Liver (tissue), 3 donors: ENCODE measurements at regions not wholly inside any gene's neighbourhood (a gene's known extent, or its start where the extent isn't known, plus 50 kb on each side); places are given as distances from the start of the nearest gene placed in this dataset.

Experiments used
- EGR1 ChIP-seq, 2 donors: IDR thresholded peaks; 2 replicates each; pipeline ENCODE4 v1.6.1; 2016 to 2018; ENCODE audit warnings: antibody characterized with exemption in 2 of 2, low read depth in 2 of 2
- GABPA ChIP-seq, 2 donors: IDR thresholded peaks in 1 of 2; conservative IDR thresholded peaks in 1 of 2; 2 replicates each; pipeline ENCODE4 v1.6.1; 2016; ENCODE audit warnings: antibody characterized with exemption in 2 of 2, mild to moderate bottlenecking in 1 of 2, moderate library complexity in 1 of 2
- JUND ChIP-seq, 2 donors: IDR thresholded peaks; 2 replicates each; pipeline ENCODE4 v1.6.1; 2016; ENCODE audit warnings: antibody characterized with exemption in 2 of 2
- NR2F2 ChIP-seq: IDR thresholded peaks from 2 replicates; pipeline ENCODE4 v1.6.1; 2016; ENCODE audit warnings: antibody characterized with exemption
- RAD21 ChIP-seq, 2 donors: IDR thresholded peaks; 2 replicates each; pipeline ENCODE4 v1.6.1; 2016; ENCODE audit warnings: antibody characterized with exemption in 2 of 2, mild to moderate bottlenecking in 2 of 2
- RXRA ChIP-seq, 2 donors: IDR thresholded peaks; 2 replicates each; pipeline ENCODE4 v1.6.1; 2017 to 2018; ENCODE audit warnings: antibody characterized with exemption in 2 of 2, mild to moderate bottlenecking in 1 of 2
- SP1 ChIP-seq: IDR thresholded peaks from 2 replicates; pipeline ENCODE4 v1.6.1; 2018; ENCODE audit warnings: antibody characterized with exemption, mild to moderate bottlenecking
- YY1 ChIP-seq: IDR thresholded peaks from 2 replicates; pipeline ENCODE4 v1.6.1; 2016; ENCODE audit warnings: antibody characterized with exemption, mild to moderate bottlenecking
- TF ChIP-seq, protein P1 (sequence below): fragments of 150-350 bp; IDR thresholded peaks from 2 replicates; pipeline ENCODE4 v1.5.1; 2017; ENCODE audit warnings: improper control_type of control experiment, low read depth, low read length; ENCODE audit not compliant: missing input control
- TF ChIP-seq, protein P2 (sequence below): IDR thresholded peaks from 2 replicates; pipeline ENCODE4 v1.6.1; 2016; ENCODE audit warnings: antibody characterized with exemption
- TF ChIP-seq, protein P3 (sequence below): IDR thresholded peaks from 2 replicates; pipeline ENCODE4 v1.6.1; 2016; ENCODE audit warnings: antibody characterized with exemption, mild to moderate bottlenecking
- TF ChIP-seq, protein P4 (sequence below): IDR thresholded peaks from 2 replicates; pipeline ENCODE4 v1.6.1; 2016; ENCODE audit warnings: antibody characterized with exemption
- TF ChIP-seq, protein P5 (sequence below): IDR thresholded peaks from 2 replicates; pipeline ENCODE4 v1.6.1; 2016; ENCODE audit warnings: antibody characterized with exemption
- donor health status: healthy.
- donor health status: healthy.

DNA sequence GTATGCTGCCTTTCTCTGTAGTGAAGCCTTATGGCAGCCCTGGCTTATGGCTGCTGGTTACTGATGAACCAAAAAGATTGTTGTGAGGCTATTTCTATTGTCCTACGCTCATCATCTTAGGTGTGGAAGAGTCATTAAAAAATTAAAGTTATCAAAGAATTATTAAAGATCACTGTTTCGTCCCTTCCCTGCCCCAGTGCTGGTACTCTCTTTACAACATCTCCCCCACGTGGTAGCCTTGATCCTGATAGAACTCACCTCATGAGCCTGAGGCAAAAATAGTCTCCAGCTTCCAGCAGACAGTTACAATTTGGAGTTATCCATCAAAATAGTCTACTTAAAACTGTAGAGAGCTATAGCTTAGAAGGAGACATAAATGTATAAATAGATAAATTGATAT is 201.5 kb downstream of the S1PR1 start:
- TF ChIP-seq, protein P1, sequence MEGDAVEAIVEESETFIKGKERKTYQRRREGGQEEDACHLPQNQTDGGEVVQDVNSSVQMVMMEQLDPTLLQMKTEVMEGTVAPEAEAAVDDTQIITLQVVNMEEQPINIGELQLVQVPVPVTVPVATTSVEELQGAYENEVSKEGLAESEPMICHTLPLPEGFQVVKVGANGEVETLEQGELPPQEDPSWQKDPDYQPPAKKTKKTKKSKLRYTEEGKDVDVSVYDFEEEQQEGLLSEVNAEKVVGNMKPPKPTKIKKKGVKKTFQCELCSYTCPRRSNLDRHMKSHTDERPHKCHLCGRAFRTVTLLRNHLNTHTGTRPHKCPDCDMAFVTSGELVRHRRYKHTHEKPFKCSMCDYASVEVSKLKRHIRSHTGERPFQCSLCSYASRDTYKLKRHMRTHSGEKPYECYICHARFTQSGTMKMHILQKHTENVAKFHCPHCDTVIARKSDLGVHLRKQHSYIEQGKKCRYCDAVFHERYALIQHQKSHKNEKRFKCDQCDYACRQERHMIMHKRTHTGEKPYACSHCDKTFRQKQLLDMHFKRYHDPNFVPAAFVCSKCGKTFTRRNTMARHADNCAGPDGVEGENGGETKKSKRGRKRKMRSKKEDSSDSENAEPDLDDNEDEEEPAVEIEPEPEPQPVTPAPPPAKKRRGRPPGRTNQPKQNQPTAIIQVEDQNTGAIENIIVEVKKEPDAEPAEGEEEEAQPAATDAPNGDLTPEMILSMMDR, result no peak
- TF ChIP-seq GABPA (IDR thresholded peaks at IDR 0.05 in 1 of 2, conservative IDR thresholded peaks at IDR 0.05 in 1 of 2), result no peak
- TF ChIP-seq, protein P2, sequence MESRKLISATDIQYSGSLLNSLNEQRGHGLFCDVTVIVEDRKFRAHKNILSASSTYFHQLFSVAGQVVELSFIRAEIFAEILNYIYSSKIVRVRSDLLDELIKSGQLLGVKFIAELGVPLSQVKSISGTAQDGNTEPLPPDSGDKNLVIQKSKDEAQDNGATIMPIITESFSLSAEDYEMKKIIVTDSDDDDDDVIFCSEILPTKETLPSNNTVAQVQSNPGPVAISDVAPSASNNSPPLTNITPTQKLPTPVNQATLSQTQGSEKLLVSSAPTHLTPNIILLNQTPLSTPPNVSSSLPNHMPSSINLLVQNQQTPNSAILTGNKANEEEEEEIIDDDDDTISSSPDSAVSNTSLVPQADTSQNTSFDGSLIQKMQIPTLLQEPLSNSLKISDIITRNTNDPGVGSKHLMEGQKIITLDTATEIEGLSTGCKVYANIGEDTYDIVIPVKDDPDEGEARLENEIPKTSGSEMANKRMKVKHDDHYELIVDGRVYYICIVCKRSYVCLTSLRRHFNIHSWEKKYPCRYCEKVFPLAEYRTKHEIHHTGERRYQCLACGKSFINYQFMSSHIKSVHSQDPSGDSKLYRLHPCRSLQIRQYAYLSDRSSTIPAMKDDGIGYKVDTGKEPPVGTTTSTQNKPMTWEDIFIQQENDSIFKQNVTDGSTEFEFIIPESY, result no peak
- TF ChIP-seq, protein P3, sequence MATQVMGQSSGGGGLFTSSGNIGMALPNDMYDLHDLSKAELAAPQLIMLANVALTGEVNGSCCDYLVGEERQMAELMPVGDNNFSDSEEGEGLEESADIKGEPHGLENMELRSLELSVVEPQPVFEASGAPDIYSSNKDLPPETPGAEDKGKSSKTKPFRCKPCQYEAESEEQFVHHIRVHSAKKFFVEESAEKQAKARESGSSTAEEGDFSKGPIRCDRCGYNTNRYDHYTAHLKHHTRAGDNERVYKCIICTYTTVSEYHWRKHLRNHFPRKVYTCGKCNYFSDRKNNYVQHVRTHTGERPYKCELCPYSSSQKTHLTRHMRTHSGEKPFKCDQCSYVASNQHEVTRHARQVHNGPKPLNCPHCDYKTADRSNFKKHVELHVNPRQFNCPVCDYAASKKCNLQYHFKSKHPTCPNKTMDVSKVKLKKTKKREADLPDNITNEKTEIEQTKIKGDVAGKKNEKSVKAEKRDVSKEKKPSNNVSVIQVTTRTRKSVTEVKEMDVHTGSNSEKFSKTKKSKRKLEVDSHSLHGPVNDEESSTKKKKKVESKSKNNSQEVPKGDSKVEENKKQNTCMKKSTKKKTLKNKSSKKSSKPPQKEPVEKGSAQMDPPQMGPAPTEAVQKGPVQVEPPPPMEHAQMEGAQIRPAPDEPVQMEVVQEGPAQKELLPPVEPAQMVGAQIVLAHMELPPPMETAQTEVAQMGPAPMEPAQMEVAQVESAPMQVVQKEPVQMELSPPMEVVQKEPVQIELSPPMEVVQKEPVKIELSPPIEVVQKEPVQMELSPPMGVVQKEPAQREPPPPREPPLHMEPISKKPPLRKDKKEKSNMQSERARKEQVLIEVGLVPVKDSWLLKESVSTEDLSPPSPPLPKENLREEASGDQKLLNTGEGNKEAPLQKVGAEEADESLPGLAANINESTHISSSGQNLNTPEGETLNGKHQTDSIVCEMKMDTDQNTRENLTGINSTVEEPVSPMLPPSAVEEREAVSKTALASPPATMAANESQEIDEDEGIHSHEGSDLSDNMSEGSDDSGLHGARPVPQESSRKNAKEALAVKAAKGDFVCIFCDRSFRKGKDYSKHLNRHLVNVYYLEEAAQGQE, result no peak
- TF ChIP-seq RAD21 (IDR thresholded peaks at IDR 0.05), result peak in 1 of 2 donors; percentile 15
- no peak for TF ChIP-seq NR2F2
- TF ChIP-seq RXRA (IDR thresholded peaks at IDR 0.05), result no peak
- TF ChIP-seq, protein P4, sequence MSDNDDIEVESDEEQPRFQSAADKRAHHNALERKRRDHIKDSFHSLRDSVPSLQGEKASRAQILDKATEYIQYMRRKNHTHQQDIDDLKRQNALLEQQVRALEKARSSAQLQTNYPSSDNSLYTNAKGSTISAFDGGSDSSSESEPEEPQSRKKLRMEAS, result no peak
- no peak for TF ChIP-seq YY1
- no peak for TF ChIP-seq EGR1 (IDR thresholded peaks at IDR 0.05; ENCODE audit: low read depth in 2 of 2)
- no peak for TF ChIP-seq JUND (IDR thresholded peaks at IDR 0.05)
- TF ChIP-seq, protein P5, sequence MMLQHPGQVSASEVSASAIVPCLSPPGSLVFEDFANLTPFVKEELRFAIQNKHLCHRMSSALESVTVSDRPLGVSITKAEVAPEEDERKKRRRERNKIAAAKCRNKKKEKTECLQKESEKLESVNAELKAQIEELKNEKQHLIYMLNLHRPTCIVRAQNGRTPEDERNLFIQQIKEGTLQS, result no peak
- no peak for TF ChIP-seq SP1
